ENCODE measurements at regions not wholly inside any gene's neighbourhood (a gene's known extent, or its start where the extent isn't known, plus 50 kb on each side); places are given as distances from the start of the nearest gene placed in this dataset.

DNA sequence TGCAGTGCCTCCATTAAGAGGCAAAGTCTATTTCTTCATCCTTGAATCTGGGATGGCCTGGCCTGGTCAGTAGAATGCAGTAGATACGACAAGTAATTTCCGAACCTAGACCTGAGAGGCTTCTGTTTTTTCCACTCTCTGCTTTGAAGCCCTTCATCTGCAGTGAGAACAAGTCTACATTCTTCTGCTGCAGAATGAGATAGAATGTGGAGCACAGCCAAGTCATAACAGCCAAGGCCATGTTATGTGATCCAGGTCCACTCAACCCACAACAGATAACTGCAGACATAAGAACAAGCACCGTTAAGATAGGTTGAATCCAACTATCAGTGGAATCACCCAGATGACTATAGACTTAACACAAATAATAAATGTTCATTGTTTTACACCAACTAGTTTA is 1297.7 kb downstream of the C4orf33 start:
- Histone ChIP-seq H3K9me3 (replicated peaks in 1 of 2; ENCODE audit: control insufficient read depth in 2 of 2, insufficient read depth in 1 of 2, low read depth in 1 of 2, low read length in 2 of 2) (no peaks in the 10 kb centered on the region), H3K4ac (ENCODE audit: low read length) (no peak overlapping the region), H2BK15ac (ENCODE audit: low read length) (no peak overlapping the region), H2BK5ac (ENCODE audit: low read length) (no peak overlapping the region), H3K4me2 (ENCODE audit: insufficient read depth, low read length, poor library complexity, severe bottlenecking) (no peak overlapping the region), H2AFZ (ENCODE audit: low read length) (no peak overlapping the region), H3K79me1 (ENCODE audit: low read depth, low read length) (no peaks in the 10 kb centered on the region), H3K18ac (ENCODE audit: low read length) (no peak overlapping the region), H2BK120ac (ENCODE audit: low read depth, low read length) (no peak overlapping the region), H2AK5ac (ENCODE audit: low read depth, low read length) (no peak overlapping the region), H3K4me1 (ENCODE audit: control insufficient read depth in 2 of 2, insufficient read depth in 1 of 2, low read depth in 1 of 2, low read length in 2 of 2) (no peaks in the 10 kb centered on the region), H3K23ac (ENCODE audit: low read depth, low read length, poor library complexity) (no peak overlapping the region), H3K14ac (ENCODE audit: low read length) (no peak overlapping the region), H3K27me3 (ENCODE audit: control insufficient read depth in 3 of 3, insufficient read depth in 3 of 3, low read depth in 1 of 3, low read length in 3 of 3) (no peaks in the 10 kb centered on the region), H3K9ac (ENCODE audit: low read depth, low read length, poor library complexity) (no peak overlapping the region), H3K36me3 (replicated peaks in 1 of 2; ENCODE audit: control insufficient read depth in 2 of 2, insufficient read depth in 2 of 2, low read length in 2 of 2) (no peaks in the 10 kb centered on the region), H3K27ac (replicated peaks; ENCODE audit: low read length) (no peak overlapping the region), H4K91ac (ENCODE audit: low read depth, low read length, poor library complexity) (no peak overlapping the region), H2BK12ac (ENCODE audit: low read length) (no peak overlapping the region), H4K8ac (ENCODE audit: low read depth, low read length) (no peak overlapping the region), H3K4me3 (ENCODE audit: low read length in 2 of 2) (no peak overlapping the region)
- no CpG with 5 or more reads among the region's 3 CpGs for WGBS, 2 donors (ENCODE audit: extremely low coverage in 2 of 2, insufficient read length in 2 of 2, insufficient replicate concordance in 1 of 2)
- no peak for DNase-seq (ENCODE audit: low spot score)

DNA sequence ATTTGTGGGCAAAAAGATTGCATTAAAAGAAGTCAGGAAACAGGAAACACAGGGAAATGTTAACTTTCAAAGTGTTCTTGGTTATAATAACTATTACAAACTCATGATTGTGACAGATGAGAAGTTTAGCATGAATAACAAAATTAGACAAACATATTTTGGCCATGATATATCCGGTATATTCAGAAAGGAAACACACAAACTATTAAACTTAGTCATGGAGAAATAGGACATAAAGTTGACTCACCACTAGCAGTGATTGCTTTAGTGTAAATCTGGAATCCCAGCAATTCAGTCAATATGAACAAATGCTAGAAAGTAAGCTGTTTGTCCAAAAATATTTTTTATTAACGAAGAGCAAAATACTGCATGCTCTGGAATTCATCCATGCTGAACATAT is 1299.9 kb downstream of the C4orf33 start:
- Histone ChIP-seq H3K27ac (replicated peaks; ENCODE audit: low read length) (no peak overlapping the region), H3K27me3 (ENCODE audit: control insufficient read depth in 3 of 3, insufficient read depth in 3 of 3, low read depth in 1 of 3, low read length in 3 of 3) (no peaks in the 10 kb centered on the region), H2BK120ac (ENCODE audit: low read depth, low read length) (no peak overlapping the region), H3K4me1 (ENCODE audit: control insufficient read depth in 2 of 2, insufficient read depth in 1 of 2, low read depth in 1 of 2, low read length in 2 of 2) (no peaks in the 10 kb centered on the region), H2AFZ (ENCODE audit: low read length) (no peak overlapping the region), H2AK5ac (ENCODE audit: low read depth, low read length) (no peak overlapping the region), H3K18ac (ENCODE audit: low read length) (no peak overlapping the region), H3K79me1 (ENCODE audit: low read depth, low read length) (no peaks in the 10 kb centered on the region), H4K91ac (ENCODE audit: low read depth, low read length, poor library complexity) (no peak overlapping the region), H3K9ac (ENCODE audit: low read depth, low read length, poor library complexity) (no peak overlapping the region), H2BK5ac (ENCODE audit: low read length) (no peak overlapping the region), H3K9me3 (replicated peaks in 1 of 2; ENCODE audit: control insufficient read depth in 2 of 2, insufficient read depth in 1 of 2, low read depth in 1 of 2, low read length in 2 of 2) (no peaks in the 10 kb centered on the region), H3K4me2 (ENCODE audit: insufficient read depth, low read length, poor library complexity, severe bottlenecking) (no peak overlapping the region), H3K36me3 (replicated peaks in 1 of 2; ENCODE audit: control insufficient read depth in 2 of 2, insufficient read depth in 2 of 2, low read length in 2 of 2) (no peaks in the 10 kb centered on the region), H3K14ac (ENCODE audit: low read length) (no peak overlapping the region), H3K23ac (ENCODE audit: low read depth, low read length, poor library complexity) (no peak overlapping the region), H2BK12ac (ENCODE audit: low read length) (no peak overlapping the region), H3K4me3 (ENCODE audit: low read length in 2 of 2) (no peak overlapping the region), H4K8ac (ENCODE audit: low read depth, low read length) (no peak overlapping the region), H3K4ac (ENCODE audit: low read length) (no peak overlapping the region), H2BK15ac (ENCODE audit: low read length) (no peak overlapping the region)
- DNase-seq (ENCODE audit: low spot score) = no peak
- WGBS, 2 donors (ENCODE audit: extremely low coverage in 2 of 2, insufficient read length in 2 of 2, insufficient replicate concordance in 1 of 2) = no CpG with 5 or more reads among the region's 2 CpGs

DNA sequence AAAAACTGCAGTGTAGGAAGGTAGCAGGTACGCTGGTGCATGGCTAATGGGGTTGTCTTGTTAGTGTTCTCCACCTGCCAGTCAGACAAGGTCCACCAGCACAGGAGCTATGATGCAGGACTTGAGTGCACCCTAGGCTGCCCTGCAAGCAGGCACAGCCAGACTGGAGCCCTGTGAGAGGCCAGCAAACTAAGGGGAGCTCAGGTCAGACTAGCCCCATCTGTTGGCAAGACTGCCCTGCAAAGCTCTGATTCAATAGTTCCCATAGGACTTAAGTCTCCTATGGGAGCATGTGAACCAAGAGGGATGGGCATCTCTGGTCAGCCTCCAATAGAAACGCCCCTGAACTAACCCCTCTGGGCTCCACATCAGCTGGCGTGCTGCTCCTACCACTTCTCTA is 1307.3 kb downstream of the C4orf33 start:
- Histone ChIP-seq H2BK120ac (ENCODE audit: low read depth, low read length) (no peak overlapping the region), H2AFZ (ENCODE audit: low read length) (no peak overlapping the region), H2BK12ac (ENCODE audit: low read length) (no peak overlapping the region), H4K8ac (ENCODE audit: low read depth, low read length) (peak overlapping the region; percentile 65), H3K79me1 (ENCODE audit: low read depth, low read length) (no peaks in the 10 kb centered on the region), H3K18ac (ENCODE audit: low read length) (no peak overlapping the region), H4K91ac (ENCODE audit: low read depth, low read length, poor library complexity) (no peak overlapping the region), H3K27me3 (ENCODE audit: control insufficient read depth in 3 of 3, insufficient read depth in 3 of 3, low read depth in 1 of 3, low read length in 3 of 3) (no peaks in the 10 kb centered on the region), H3K36me3 (replicated peaks in 1 of 2; ENCODE audit: control insufficient read depth in 2 of 2, insufficient read depth in 2 of 2, low read length in 2 of 2) (no peaks in the 10 kb centered on the region), H3K23ac (ENCODE audit: low read depth, low read length, poor library complexity) (no peak overlapping the region), H2BK5ac (ENCODE audit: low read length) (peak overlapping the region; percentile 5), H3K4me3 (ENCODE audit: low read length in 2 of 2) (no peak overlapping the region), H3K4me2 (ENCODE audit: insufficient read depth, low read length, poor library complexity, severe bottlenecking) (no peak overlapping the region), H3K9ac (ENCODE audit: low read depth, low read length, poor library complexity) (no peak overlapping the region), H3K4me1 (ENCODE audit: control insufficient read depth in 2 of 2, insufficient read depth in 1 of 2, low read depth in 1 of 2, low read length in 2 of 2) (no peaks in the 10 kb centered on the region), H3K14ac (ENCODE audit: low read length) (no peak overlapping the region), H2AK5ac (ENCODE audit: low read depth, low read length) (no peak overlapping the region), H2BK15ac (ENCODE audit: low read length) (no peak overlapping the region), H3K9me3 (replicated peaks in 1 of 2; ENCODE audit: control insufficient read depth in 2 of 2, insufficient read depth in 1 of 2, low read depth in 1 of 2, low read length in 2 of 2) (peaks cover 0 to 5% of the 10 kb centered on the region in 2 donors), H3K4ac (ENCODE audit: low read length) (peak overlapping the region; percentile 84), H3K27ac (replicated peaks; ENCODE audit: low read length) (no peak overlapping the region)
- WGBS, 2 donors (ENCODE audit: extremely low coverage in 2 of 2, insufficient read length in 2 of 2, insufficient replicate concordance in 1 of 2) = no CpG with 5 or more reads among the region's 3 CpGs
- DNase-seq (ENCODE audit: low spot score) = no peak

DNA sequence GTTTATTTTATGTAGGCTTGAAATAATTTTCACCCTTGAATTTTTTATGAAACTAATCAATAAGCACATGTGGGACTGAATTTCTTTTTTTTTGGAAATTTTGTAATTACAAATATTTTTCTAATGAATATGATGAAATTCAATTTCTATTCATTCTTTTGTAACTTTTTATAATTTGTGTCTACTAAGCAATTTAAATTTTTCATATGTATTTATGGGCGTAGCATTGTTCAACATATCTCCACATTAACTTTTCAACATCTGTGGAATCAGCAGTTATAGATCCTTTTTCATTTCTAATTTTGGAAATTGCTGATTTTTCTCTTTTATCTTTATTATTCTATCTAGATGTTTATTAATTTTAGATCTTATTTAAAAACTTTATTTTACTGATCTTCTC is 1320.3 kb downstream of the C4orf33 start:
- Histone ChIP-seq H3K23ac (ENCODE audit: low read depth, low read length, poor library complexity) (no peak overlapping the region), H3K27ac (replicated peaks; ENCODE audit: low read length) (no peak overlapping the region), H3K4ac (ENCODE audit: low read length) (no peak overlapping the region), H3K9me3 (replicated peaks in 1 of 2; ENCODE audit: control insufficient read depth in 2 of 2, insufficient read depth in 1 of 2, low read depth in 1 of 2, low read length in 2 of 2) (no peaks in the 10 kb centered on the region), H3K4me3 (ENCODE audit: low read length in 2 of 2) (no peak overlapping the region), H3K18ac (ENCODE audit: low read length) (no peak overlapping the region), H4K8ac (ENCODE audit: low read depth, low read length) (no peak overlapping the region), H3K4me2 (ENCODE audit: insufficient read depth, low read length, poor library complexity, severe bottlenecking) (no peak overlapping the region), H2AFZ (ENCODE audit: low read length) (no peak overlapping the region), H2BK12ac (ENCODE audit: low read length) (no peak overlapping the region), H3K14ac (ENCODE audit: low read length) (no peak overlapping the region), H3K36me3 (replicated peaks in 1 of 2; ENCODE audit: control insufficient read depth in 2 of 2, insufficient read depth in 2 of 2, low read length in 2 of 2) (no peaks in the 10 kb centered on the region), H2BK5ac (ENCODE audit: low read length) (no peak overlapping the region), H2BK15ac (ENCODE audit: low read length) (no peak overlapping the region), H3K9ac (ENCODE audit: low read depth, low read length, poor library complexity) (no peak overlapping the region), H4K91ac (ENCODE audit: low read depth, low read length, poor library complexity) (no peak overlapping the region), H3K27me3 (ENCODE audit: control insufficient read depth in 3 of 3, insufficient read depth in 3 of 3, low read depth in 1 of 3, low read length in 3 of 3) (no peaks in the 10 kb centered on the region), H3K4me1 (ENCODE audit: control insufficient read depth in 2 of 2, insufficient read depth in 1 of 2, low read depth in 1 of 2, low read length in 2 of 2) (peaks cover 0 to 9% of the 10 kb centered on the region in 2 donors), H3K79me1 (ENCODE audit: low read depth, low read length) (no peaks in the 10 kb centered on the region), H2AK5ac (ENCODE audit: low read depth, low read length) (no peak overlapping the region), H2BK120ac (ENCODE audit: low read depth, low read length) (no peak overlapping the region)
- DNase-seq (ENCODE audit: low spot score) = no peak
- no CpG with 5 or more reads among the region's 1 CpG for WGBS, 2 donors (ENCODE audit: extremely low coverage in 2 of 2, insufficient read length in 2 of 2, insufficient replicate concordance in 1 of 2)

All from neuronal stem cell (in vitro differentiated cells).